Fibroblast of lung (primary cell): ENCODE measurements at regions not wholly inside any gene's neighbourhood (a gene's known extent, or its start where the extent isn't known, plus 50 kb on each side); places are given as distances from the start of the nearest gene placed in this dataset.

ENCODE experiments used
- DNase-seq, 2 donors: peaks; one replicate each; pipeline versions ENCODE4 v3.0.0 to v3.0.0-alpha.2; 2010; ENCODE audit warnings: low read depth in 2 of 2
- H2AFZ ChIP-seq: 2 replicates; pipeline ENCODE4 v1.5.1; 2012; ENCODE audit warnings: low read length, control low read depth, inconsistent platforms
- H3K27ac ChIP-seq: 2 replicates; pipeline ENCODE4 v1.5.1; 2011; ENCODE audit warnings: low read length, control low read depth; ENCODE audit not compliant: insufficient read depth
- H3K27me3 ChIP-seq: 2 replicates; pipeline ENCODE4 v1.5.1; 2011; ENCODE audit warnings: mild to moderate bottlenecking, low read length; ENCODE audit not compliant: control insufficient read depth, insufficient read depth
- H3K36me3 ChIP-seq: 2 replicates; pipeline ENCODE4 v1.5.1; 2011; ENCODE audit warnings: low read length; ENCODE audit not compliant: control insufficient read depth, insufficient read depth
- H3K4me1 ChIP-seq: 2 replicates; pipeline ENCODE4 v1.5.1; 2011; ENCODE audit warnings: low read length; ENCODE audit not compliant: control insufficient read depth, insufficient read depth; ENCODE audit errors: extremely low read depth
- H3K4me2 ChIP-seq: 2 replicates; pipeline ENCODE4 v1.5.1; 2011; ENCODE audit warnings: low read length, control low read depth; ENCODE audit not compliant: insufficient read depth; ENCODE audit errors: extremely low read depth
- H3K4me3 ChIP-seq, 4 experiments: fragments of 200-600 bp in 1 of 4; sonication (generic) in 1 of 4; replicated peaks in 1 of 4; 2 replicates each; pipeline ENCODE4 v1.5.1; 2011 to 2016; ENCODE audit warnings: low read length in 4 of 4, low read depth in 3 of 4, mild to moderate bottlenecking in 3 of 4, control low read depth in 2 of 4, inconsistent platforms in 1 of 4, mixed read lengths in 1 of 4; ENCODE audit not compliant: insufficient read depth in 1 of 4; ENCODE audit errors: control extremely low read depth in 1 of 4
- H3K79me2 ChIP-seq: 2 replicates; pipeline ENCODE4 v1.5.1; 2012; ENCODE audit warnings: mild to moderate bottlenecking, low read length, inconsistent platforms; ENCODE audit not compliant: control insufficient read depth, insufficient read depth
- H3K9ac ChIP-seq: 2 replicates; pipeline ENCODE4 v1.5.1; 2011; ENCODE audit warnings: mild to moderate bottlenecking, low read length, control low read depth; ENCODE audit not compliant: insufficient read depth
- H3K9me3 ChIP-seq: 2 replicates; pipeline ENCODE4 v1.5.1; 2012; ENCODE audit warnings: low read depth, low read length; ENCODE audit not compliant: control insufficient read depth, insufficient read depth
- H4K20me1 ChIP-seq: 2 replicates; pipeline ENCODE4 v1.5.1; 2011; ENCODE audit warnings: low read length; ENCODE audit not compliant: control insufficient read depth, insufficient read depth; ENCODE audit errors: extremely low read depth
- CTCF ChIP-seq, 2 donors: IDR thresholded peaks in 1 of 2; conservative IDR thresholded peaks in 1 of 2; 1 replicate in 1 of 2; 2 replicates in 1 of 2; pipeline ENCODE4 v1.5.1; 2011 to 2012; ENCODE audit warnings: low read length in 2 of 2, control low read depth in 1 of 2, inconsistent platforms in 1 of 2, low read depth in 1 of 2, mild to moderate bottlenecking in 1 of 2
- EZH2 ChIP-seq: IDR thresholded peaks from 2 replicates; pipeline ENCODE4 v1.5.1; 2012; ENCODE audit warnings: low read length, control low read depth, mild to moderate bottlenecking; ENCODE audit errors: missing control alignments

DNA sequence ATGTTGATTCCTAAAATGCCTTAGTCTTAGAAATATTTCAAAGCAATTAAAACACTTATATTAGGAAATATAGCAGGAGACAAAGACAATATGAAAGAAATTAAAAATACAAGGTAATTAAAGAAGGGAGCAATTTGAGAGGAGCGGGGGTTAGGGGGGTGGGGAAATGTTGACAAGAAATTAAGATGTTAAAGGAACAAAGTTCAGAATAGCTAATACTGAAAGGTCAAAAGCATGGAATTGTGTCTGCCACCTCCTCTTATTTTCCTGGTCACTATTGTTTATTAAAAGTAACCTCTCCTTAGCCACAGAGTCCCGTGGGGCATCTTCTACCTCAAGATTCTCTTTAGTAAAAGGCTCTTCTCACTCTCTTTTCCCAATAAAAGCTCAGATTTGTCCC lies 244.1 kb downstream of the MREG start:
- Histone ChIP-seq H3K9me3 (no peaks in the 10 kb centered on the region), H2AFZ (no peak overlapping the region), H3K4me1 (peaks cover 19% of the 10 kb centered on the region), H3K4me3 (no peak overlapping the region), H3K27me3 (no peaks in the 10 kb centered on the region), H3K9ac (no peak overlapping the region), H3K27ac (no peak overlapping the region), H3K4me2 (no peak overlapping the region), H3K79me2 (no peaks in the 10 kb centered on the region), H4K20me1 (no peaks in the 10 kb centered on the region), H3K36me3 (no peaks in the 10 kb centered on the region)
- no peak for DNase-seq
- TF ChIP-seq EZH2 (no peak), CTCF (conservative IDR thresholded peaks at IDR 0.05 in 1 of 2, IDR thresholded peaks at IDR 0.05 in 1 of 2; ENCODE audit: low read depth in 1 of 2, low read length in 2 of 2) (no peak)

- Histone ChIP-seq H3K4me1 (peaks cover 13% of the 10 kb centered on the region), H3K27me3 (no peaks in the 10 kb centered on the region), H4K20me1 (no peaks in the 10 kb centered on the region), H3K9me3 (no peaks in the 10 kb centered on the region), H3K9ac (no peak overlapping the region), H3K27ac (no peak overlapping the region), H3K4me2 (no peak overlapping the region), H3K79me2 (no peaks in the 10 kb centered on the region), H3K36me3 (no peaks in the 10 kb centered on the region), H3K4me3 (no peak overlapping the region), H2AFZ (no peak overlapping the region)
- DNase-seq, result no peak
- TF ChIP-seq EZH2 (no peak), CTCF (conservative IDR thresholded peaks at IDR 0.05 in 1 of 2, IDR thresholded peaks at IDR 0.05 in 1 of 2; ENCODE audit: low read depth in 1 of 2, low read length in 2 of 2) (no peak)
Observed at GRCh38 chr2:215767625-215768024, 245.7 kb downstream of the MREG start.

DNA sequence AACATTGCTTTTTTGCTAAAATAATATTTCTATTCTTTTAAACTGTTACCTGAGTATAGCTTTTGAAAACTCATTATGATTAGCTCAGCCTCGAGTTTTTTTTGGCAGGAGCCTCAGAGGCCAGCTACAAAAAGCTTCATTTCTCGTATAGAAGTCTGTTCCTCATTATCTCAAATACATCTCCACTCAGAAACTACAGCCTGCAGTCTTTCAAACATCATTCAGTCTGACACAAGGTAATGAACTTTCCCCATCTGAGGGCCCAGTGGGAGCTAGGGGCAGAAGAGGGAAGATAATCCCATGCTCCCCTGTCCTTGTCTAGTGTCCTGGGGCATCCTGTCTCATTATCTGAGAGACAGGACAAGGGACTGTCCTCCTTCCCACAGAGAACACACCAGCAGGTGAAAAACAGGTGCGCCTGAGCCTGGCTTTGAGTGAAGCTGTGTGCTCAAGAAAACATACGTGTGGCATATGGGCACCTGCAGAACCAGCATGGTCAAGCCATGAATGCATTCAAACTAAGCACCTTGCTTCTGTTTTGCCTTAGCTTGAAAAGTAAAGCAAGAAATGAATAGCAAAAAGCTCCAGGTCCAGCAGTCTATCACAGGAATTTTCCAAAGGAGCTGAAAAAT lies 247.5 kb downstream of the MREG start:
- no peak for DNase-seq
- Histone ChIP-seq H3K36me3 (no peaks in the 10 kb centered on the region), H3K9ac (no peak overlapping the region), H3K27me3 (no peaks in the 10 kb centered on the region), H3K9me3 (no peaks in the 10 kb centered on the region), H3K4me3 (no peak overlapping the region), H3K4me1 (peaks cover 6% of the 10 kb centered on the region), H2AFZ (no peak overlapping the region), H4K20me1 (no peaks in the 10 kb centered on the region), H3K79me2 (no peaks in the 10 kb centered on the region), H3K27ac (no peak overlapping the region), H3K4me2 (no peak overlapping the region)
- TF ChIP-seq CTCF (conservative IDR thresholded peaks at IDR 0.05 in 1 of 2, IDR thresholded peaks at IDR 0.05 in 1 of 2; ENCODE audit: low read depth in 1 of 2, low read length in 2 of 2) (no peak), EZH2 (no peak)
